VCaP (cell line): ENCODE measurements at regions not wholly inside any gene's neighbourhood (a gene's known extent, or its start where the extent isn't known, plus 50 kb on each side); places are given as distances from the start of the nearest gene placed in this dataset.

Source experiments
- H3K27ac ChIP-seq: fragments of 450-650 bp; 2 replicates; pipeline ENCODE4 v1.5.1; 2017
- TF ChIP-seq, protein P1 (sequence below): fragments of 450-650 bp; conservative IDR thresholded peaks from 2 replicates; pipeline ENCODE4 v1.5.1; 2017; ENCODE audit warnings: mild to moderate bottlenecking, moderate library complexity

DNA sequence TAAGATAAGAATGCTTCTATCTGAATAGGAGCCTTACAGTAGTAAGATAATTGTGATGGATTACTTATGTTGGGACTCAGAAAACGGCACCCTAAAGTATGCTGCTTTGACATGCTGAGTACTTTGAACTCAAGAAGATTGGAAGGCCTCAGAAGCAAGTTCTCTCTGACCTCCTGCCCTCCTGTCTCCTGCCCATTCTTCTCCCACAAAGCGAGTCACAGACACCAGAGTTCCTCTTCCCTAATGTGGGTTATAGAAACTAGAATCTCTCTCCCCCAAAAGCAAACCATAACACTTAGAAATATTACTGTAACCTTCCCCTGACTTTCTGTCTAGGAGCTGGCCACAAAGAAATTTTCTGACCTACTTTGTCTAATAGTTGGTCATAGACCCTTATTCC, 76.5 kb downstream of the DDIT4L start:
- no peak overlapping the region for H3K27ac ChIP-seq
- TF ChIP-seq, protein P1, sequence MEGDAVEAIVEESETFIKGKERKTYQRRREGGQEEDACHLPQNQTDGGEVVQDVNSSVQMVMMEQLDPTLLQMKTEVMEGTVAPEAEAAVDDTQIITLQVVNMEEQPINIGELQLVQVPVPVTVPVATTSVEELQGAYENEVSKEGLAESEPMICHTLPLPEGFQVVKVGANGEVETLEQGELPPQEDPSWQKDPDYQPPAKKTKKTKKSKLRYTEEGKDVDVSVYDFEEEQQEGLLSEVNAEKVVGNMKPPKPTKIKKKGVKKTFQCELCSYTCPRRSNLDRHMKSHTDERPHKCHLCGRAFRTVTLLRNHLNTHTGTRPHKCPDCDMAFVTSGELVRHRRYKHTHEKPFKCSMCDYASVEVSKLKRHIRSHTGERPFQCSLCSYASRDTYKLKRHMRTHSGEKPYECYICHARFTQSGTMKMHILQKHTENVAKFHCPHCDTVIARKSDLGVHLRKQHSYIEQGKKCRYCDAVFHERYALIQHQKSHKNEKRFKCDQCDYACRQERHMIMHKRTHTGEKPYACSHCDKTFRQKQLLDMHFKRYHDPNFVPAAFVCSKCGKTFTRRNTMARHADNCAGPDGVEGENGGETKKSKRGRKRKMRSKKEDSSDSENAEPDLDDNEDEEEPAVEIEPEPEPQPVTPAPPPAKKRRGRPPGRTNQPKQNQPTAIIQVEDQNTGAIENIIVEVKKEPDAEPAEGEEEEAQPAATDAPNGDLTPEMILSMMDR = no peak

DNA sequence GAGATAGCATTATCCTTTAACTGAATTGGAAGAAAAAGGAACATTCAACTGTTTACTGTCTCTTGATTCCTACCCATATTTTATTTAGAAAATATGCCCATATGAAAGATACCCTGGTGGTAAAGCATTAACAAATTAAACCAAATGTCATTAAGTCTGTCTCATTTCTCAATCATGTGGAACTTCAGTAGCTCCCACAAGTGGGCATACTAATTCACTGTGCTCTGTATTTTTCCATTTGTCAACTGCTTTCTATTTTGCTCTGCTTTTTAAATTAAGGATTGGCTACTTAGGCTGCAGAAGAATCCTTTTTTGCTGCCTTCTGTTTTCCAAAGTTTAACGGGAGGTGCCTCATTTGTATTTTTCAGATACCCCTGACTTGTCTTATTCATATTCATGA, 77.2 kb downstream of the DDIT4L start:
- TF ChIP-seq, protein P1 = no peak

DNA sequence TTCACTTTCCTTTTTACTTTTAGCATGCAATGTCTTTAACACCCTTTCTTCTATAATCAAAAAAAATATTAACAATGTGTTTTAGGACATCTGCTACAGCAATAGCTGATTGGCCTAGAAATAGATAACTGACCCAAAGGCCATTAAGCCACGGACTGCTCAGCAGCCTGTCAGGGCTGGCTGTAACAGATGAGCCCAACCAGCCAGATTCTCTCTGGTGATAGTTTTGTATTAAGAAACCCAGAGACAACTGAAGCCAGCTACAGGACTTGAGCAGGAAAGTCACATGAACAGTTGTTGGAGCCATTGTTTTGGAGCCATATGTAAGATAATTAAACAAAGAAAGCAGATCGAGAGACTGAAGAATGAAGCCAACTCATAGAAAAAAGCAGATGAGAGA, 80.3 kb downstream of the DDIT4L start:
- TF ChIP-seq, protein P1 = no peak

More for the DNA sequence above, 77.2 kb downstream of the DDIT4L start:
- H3K27ac ChIP-seq = no peak overlapping the region

DNA sequence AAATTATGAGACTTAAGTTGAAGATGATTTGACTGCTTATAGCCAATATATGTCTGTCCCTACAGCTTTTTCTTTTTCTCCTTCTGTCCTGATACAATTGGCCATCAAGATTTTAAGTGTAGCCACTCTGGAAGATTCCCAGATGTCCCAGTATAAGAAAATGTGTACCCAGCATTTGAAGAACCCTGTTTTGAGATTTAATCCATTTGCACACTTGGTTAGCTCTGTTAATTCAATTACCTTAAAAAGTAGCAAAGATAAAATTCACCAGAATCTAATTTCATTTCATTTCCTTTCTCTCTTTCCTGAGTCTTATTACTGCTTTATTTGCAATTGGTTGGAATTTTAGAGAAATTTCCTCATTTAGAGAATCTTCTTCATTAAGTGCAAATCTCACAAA, 81.4 kb downstream of the DDIT4L start:
- H3K27ac ChIP-seq = no peak overlapping the region
- TF ChIP-seq, protein P1 = no peak

More for the DNA sequence above, 80.3 kb downstream of the DDIT4L start:
- no peak overlapping the region for H3K27ac ChIP-seq

DNA sequence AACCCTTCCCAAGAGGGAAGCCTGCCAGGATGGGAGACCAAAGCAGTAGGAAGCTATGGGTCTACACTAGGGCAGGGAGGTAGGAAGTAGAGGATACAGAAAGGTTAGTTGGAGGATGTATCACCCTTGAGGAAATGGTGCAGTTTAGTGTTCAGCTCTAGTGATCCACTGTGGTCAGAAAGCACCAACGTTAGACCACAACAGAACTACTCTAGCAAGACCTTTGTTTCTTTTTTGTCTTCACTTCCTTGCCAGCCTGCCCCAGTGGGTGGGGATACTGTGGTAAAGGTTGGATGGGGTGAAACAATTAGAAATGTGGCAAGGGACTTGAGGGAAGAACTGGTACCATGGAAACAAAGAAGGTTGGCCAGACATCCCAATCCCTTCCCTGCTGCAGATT, 83.3 kb downstream of the DDIT4L start:
- no peak overlapping the region for H3K27ac ChIP-seq
- TF ChIP-seq, protein P1 = no peak

DNA sequence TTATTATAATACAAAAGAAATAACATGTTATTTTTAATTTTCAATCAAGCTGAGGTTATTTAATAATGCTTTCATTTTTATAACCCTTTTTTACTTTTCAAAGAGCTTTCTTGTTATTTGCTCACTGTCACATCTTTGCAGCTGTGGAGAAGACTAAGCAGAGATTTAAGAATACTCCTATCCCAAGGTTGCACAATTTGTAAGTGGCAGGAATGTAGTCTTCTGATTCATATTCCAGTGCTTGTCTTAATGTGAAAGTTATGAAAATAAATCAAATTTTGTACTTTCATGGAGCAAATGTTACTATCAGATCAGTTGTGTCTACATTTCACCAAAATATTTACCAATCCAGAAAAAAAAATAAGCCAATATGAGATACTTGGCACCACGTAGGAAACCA, 86.6 kb downstream of the DDIT4L start:
- TF ChIP-seq, protein P1 = no peak
- no peak overlapping the region for H3K27ac ChIP-seq

DNA sequence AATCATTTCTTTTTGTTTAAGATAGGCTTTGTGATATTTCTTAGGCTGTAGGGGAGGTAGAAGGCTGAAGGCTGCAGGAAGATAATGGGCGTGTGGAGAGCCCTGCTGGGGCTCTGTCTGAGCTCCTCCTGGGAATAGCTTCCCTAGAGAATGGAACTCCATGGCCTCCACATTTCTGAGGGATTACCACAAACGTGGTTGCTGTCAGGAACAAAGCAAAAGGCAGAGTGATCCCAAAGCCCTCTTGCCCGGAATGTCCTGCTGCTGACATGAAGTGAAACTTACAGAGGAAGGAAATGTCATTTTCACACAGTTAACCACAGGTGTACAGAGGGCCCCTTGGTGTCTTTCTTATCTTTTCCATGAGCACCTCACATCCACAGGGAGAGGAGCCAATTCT, 89.3 kb downstream of the DDIT4L start:
- TF ChIP-seq, protein P1 = no peak
- H3K27ac ChIP-seq = no peak overlapping the region

DNA sequence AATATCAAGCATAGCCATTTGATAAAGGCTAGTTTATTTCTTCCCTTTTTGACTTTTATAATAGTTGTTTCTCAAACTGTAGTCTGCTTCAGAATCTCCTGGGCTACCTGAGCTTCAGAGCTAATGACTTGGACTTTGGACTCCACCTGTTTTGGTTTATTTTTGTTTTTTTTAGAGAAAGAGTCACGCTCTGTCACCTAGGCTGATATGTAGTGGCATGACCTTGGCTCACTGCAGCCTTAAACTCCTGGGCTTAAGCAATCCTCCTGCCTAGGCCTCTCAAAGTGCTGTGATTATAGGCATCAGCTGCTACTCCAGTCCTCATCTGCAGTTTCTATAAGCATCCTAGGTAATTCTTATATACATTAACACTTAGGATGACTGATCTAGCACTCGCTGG, 90.5 kb downstream of the DDIT4L start:
- H3K27ac ChIP-seq = no peak overlapping the region

More for the DNA sequence above, 90.5 kb downstream of the DDIT4L start:
- TF ChIP-seq, protein P1 = no peak
